Right lobe of liver (tissue), 6 donors: ENCODE measurements at regions not wholly inside any gene's neighbourhood (a gene's known extent, or its start where the extent isn't known, plus 50 kb on each side); places are given as distances from the start of the nearest gene placed in this dataset.

Source experiments
- ATAC-seq, 4 donors: fragments of 200-7000 bp; cut with Tn5 transposase; one replicate each; pipeline ENCODE4 v1.9.1; 2020; ENCODE audit warnings: mild to moderate bottlenecking in 4 of 4, moderate library complexity in 4 of 4
- DNase-seq, 3 donors: peaks; one replicate each; pipeline ENCODE4 v3.0.0-alpha.2; 2020
- H3K27ac ChIP-seq, 3 donors: fragments of 200-600 bp; one replicate each; pipeline ENCODE4 v1.8.0; 2022
- H3K27me3 ChIP-seq, 2 donors: fragments of 200-600 bp; one replicate each; pipeline ENCODE4 v1.8.0; 2022
- H3K36me3 ChIP-seq, 4 donors: fragments of 200-600 bp; sonication (generic) in 1 of 4; one replicate each; pipeline versions ENCODE4 v1.5.1 to v1.8.0; 2017 to 2022; ENCODE audit warnings: control low read depth in 1 of 4
- H3K4me1 ChIP-seq, 4 donors: fragments of 200-600 bp; sonication (generic) in 1 of 4; one replicate each; pipeline versions ENCODE4 v1.5.1 to v1.8.0; 2017 to 2022; ENCODE audit warnings: control low read depth in 1 of 4
- H3K4me3 ChIP-seq, 3 donors: fragments of 200-600 bp; one replicate each; pipeline ENCODE4 v1.8.0; 2022
- H3K9me3 ChIP-seq, 4 donors: fragments of 200-600 bp; sonication (generic) in 1 of 4; one replicate each; pipeline versions ENCODE4 v1.5.1 to v1.8.0; 2017 to 2022; ENCODE audit warnings: control low read depth in 1 of 4
- CTCF ChIP-seq, 4 donors: fragments of 200-600 bp in 3 of 4; fragments of 450-650 bp in 1 of 4; IDR thresholded peaks; one replicate each; pipeline versions ENCODE4 v1.5.1 to v1.8.0; 2016 to 2022; ENCODE audit warnings: antibody characterized with exemption in 4 of 4, mild to moderate bottlenecking in 2 of 4
- POLR2A ChIP-seq: fragments of 450-650 bp; IDR thresholded peaks from one replicate; pipeline ENCODE4 v1.6.1; 2017; ENCODE audit warnings: antibody characterized with exemption, mild to moderate bottlenecking
- WGBS: methylation state at CpG from one replicate; pipeline ENCODE4 v1.1.6; 2018; ENCODE audit warnings: low coverage, low lambda C conversion rate; ENCODE audit not compliant: insufficient coverage; ENCODE audit errors: missing lambda C conversion rate; 5-methylcytosine and 5-hydroxymethylcytosine counted together
- intact Hi-C, 2 donors: fragments of 100-400 bp; cut with DNase I; formaldehyde crosslinking; loops; one replicate each; pipeline versions ENCODE4 v1.11.2 to v1.14.1; 2022
- donor health status: DM: no; HTN: yes; CAD: no.
- donor health status: DM: no; HTN: no; CAD: no.
- donor health status: DM: no; HTN: no; CAD: no.
- donor health status: DM: no; HTN: yes; CAD: no.
- donor health status: DM: no; HTN: yes; CAD: no.

DNA sequence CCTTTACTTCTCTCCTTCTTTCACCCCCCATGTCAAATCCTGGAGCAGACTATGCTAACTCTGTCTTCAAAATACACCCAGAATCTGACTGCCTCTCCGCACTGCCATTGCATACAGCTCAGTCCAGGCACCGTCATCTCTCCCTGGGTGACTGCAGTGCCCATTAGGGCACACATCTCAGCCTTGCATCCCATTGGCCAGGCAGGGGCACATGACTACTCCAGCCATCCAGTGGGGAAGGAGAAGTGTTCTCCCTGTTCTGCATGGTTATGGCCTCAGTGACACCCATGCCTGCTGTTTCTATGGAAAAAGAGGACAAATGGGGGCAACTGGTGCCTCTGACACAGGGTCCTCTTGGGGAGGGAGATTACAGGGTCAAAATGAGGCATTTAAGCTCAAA is 270.5 kb downstream of the MATN1 start:
- H3K9me3 ChIP-seq, result no peaks in the 10 kb centered on the region
- WGBS, result 66% methylated on average over 2 of the region's 2 CpGs
- DNase-seq (no peak), ATAC-seq (no peak)
- TF ChIP-seq CTCF (IDR thresholded peaks at IDR 0.05) (no peak), POLR2A (no peak)
- H3K27ac ChIP-seq, result no peak overlapping the region
- no peaks in the 10 kb centered on the region for H3K4me1 ChIP-seq
- H3K4me3 ChIP-seq, result no peak overlapping the region
- H3K36me3 ChIP-seq, result no peaks in the 10 kb centered on the region
- intact Hi-C loops, result no loop called here
- H3K27me3 ChIP-seq, result no peaks in the 10 kb centered on the region

DNA sequence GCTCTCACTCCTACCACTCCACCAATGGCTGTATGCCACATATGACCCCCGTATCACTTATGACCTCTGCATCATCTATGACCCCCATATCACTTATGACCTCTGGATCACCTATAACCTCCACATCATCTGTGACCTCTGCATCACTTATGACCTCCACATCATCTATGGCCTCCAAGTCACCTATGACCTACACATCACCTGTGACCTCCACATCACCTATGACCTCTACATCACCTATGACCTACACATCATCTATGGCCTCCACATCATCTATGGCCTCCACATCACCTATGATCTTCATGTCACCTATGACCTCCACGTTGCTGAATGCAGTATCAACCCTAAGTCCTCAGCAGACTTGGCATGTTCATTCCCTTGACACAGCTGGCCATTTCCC is 271.2 kb downstream of the MATN1 start:
- Histone ChIP-seq H3K36me3 (no peaks in the 10 kb centered on the region), H3K4me1 (no peaks in the 10 kb centered on the region), H3K9me3 (no peaks in the 10 kb centered on the region), H3K4me3 (no peak overlapping the region), H3K27ac (no peak overlapping the region), H3K27me3 (no peaks in the 10 kb centered on the region)
- intact Hi-C loops, result no loop called here
- TF ChIP-seq CTCF (IDR thresholded peaks at IDR 0.05) (no peak), POLR2A (no peak)
- ATAC-seq, result no peak
- 51% methylated on average over 2 of the region's 2 CpGs for WGBS
- DNase-seq, result peak in 1 of 3 donors; percentile 12

DNA sequence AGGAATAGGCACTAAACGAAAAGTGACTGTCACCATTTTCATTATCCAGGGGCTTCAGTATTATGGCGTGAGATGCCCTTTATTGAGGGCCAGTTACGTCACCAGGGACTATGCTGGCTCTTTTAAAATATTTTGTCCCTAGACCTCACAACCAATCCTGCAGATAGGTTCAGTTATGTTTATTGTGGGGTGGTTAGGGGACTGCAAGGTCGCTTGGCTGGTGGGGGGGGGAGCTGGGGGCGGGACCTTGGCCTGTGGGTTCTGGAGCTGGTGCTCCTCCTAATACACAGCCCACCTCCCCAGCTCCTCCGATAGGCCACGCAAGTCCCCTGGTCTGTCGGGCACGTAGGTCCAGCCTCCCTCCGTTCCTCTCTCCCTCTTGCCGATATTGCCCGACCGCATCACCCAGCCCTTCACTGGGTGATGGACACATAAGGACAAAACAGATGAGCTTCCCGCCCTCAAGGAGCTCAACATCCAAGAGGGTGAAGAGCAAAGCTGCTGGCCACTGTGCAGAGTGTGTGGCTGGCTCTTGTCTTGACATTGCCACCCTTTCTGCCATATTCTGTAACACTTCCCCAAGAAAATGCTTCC is 271.8 kb downstream of the MATN1 start:
- Histone ChIP-seq H3K27me3 (no peaks in the 10 kb centered on the region), H3K9me3 (no peaks in the 10 kb centered on the region), H3K36me3 (no peaks in the 10 kb centered on the region), H3K4me1 (no peaks in the 10 kb centered on the region), H3K27ac (no peak overlapping the region), H3K4me3 (no peak overlapping the region)
- ATAC-seq (no peak), DNase-seq (peak in 2 of 3 donors; percentile 26 to 28)
- TF ChIP-seq CTCF (IDR thresholded peaks at IDR 0.05), result no peak
- WGBS, result 87% methylated on average over 6 of the region's 14 CpGs
- intact Hi-C loops, result no loop called here

GRCh38 chr1:30450818-30451233 is 272.6 kb downstream of the MATN1 start:
- H3K4me3 ChIP-seq, result no peak overlapping the region
- H3K27me3 ChIP-seq, result no peaks in the 10 kb centered on the region
- intact Hi-C loops, result no loop called here
- H3K27ac ChIP-seq, result no peak overlapping the region
- no peak for ATAC-seq
- TF ChIP-seq POLR2A (no peak), CTCF (IDR thresholded peaks at IDR 0.05) (no peak)
- no peaks in the 10 kb centered on the region for H3K9me3 ChIP-seq
- no peaks in the 10 kb centered on the region for H3K4me1 ChIP-seq
- no peaks in the 10 kb centered on the region for H3K36me3 ChIP-seq
- DNase-seq, result peak in 1 of 3 donors; percentile 24
- 60% methylated on average over 1 of the region's 5 CpGs for WGBS
